ENCODE measurements at regions not wholly inside any gene's neighbourhood (a gene's known extent, or its start where the extent isn't known, plus 50 kb on each side); places are given as distances from the start of the nearest gene placed in this dataset.

DNA sequence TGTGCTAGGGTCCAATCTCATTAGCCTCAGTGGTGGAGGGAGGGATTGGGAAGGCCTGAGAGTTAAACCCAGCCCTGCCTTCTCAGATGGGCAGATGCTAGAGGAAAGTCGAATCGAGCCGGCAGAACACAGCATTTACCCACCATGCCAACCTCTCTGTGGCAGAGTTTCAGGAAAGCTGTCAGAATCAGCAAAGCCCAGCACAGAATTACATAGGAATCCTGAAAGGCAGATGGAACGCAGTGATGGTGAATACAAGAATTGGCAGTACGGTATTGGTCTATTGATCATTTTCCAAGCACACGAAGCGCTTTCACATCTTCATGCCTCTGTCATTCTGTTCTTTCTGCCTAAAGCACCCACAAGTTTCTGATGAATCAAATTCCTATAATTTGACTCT, 417.7 kb upstream of the RBMS3 start:
- H3K4me3 ChIP-seq: no peak overlapping the region
- no peak overlapping the region for H3K9ac ChIP-seq
- peaks cover 15% of the 10 kb centered on the region for H3K4me1 ChIP-seq
- H3K79me2 ChIP-seq (ENCODE audit: low read depth): no peaks in the 10 kb centered on the region
- no peak overlapping the region for H3K4me2 ChIP-seq
- no peaks in the 10 kb centered on the region for H3K36me3 Mint-ChIP-seq
- no peaks in the 10 kb centered on the region for H3K27me3 ChIP-seq
- H2AFZ ChIP-seq (replicated peaks): no peak overlapping the region
- TF ChIP-seq, protein P1, sequence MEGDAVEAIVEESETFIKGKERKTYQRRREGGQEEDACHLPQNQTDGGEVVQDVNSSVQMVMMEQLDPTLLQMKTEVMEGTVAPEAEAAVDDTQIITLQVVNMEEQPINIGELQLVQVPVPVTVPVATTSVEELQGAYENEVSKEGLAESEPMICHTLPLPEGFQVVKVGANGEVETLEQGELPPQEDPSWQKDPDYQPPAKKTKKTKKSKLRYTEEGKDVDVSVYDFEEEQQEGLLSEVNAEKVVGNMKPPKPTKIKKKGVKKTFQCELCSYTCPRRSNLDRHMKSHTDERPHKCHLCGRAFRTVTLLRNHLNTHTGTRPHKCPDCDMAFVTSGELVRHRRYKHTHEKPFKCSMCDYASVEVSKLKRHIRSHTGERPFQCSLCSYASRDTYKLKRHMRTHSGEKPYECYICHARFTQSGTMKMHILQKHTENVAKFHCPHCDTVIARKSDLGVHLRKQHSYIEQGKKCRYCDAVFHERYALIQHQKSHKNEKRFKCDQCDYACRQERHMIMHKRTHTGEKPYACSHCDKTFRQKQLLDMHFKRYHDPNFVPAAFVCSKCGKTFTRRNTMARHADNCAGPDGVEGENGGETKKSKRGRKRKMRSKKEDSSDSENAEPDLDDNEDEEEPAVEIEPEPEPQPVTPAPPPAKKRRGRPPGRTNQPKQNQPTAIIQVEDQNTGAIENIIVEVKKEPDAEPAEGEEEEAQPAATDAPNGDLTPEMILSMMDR (IDR thresholded peaks at IDR 0.05): no peak
- TF ChIP-seq EZH2phosphoT487 (IDR thresholded peaks at IDR 0.05): no peak
- TF ChIP-seq EZH2 (IDR thresholded peaks at IDR 0.05): no peak
- no peak overlapping the region for H3K27ac Mint-ChIP-seq
- DNase-seq (ENCODE audit: low spot score): no peak
- H3K36me3 ChIP-seq: no peaks in the 10 kb centered on the region
- H3K4me3 Mint-ChIP-seq: no peak overlapping the region
- H3K27me3 Mint-ChIP-seq (ENCODE audit: insufficient read depth, low read depth): peaks cover 4% of the 10 kb centered on the region
- peaks cover 8% of the 10 kb centered on the region for H3K4me1 Mint-ChIP-seq
- H4K20me1 ChIP-seq (ENCODE audit: low read depth): no peaks in the 10 kb centered on the region
- no peak overlapping the region for H3K27ac ChIP-seq
- H3F3A ChIP-seq (ENCODE audit: low read depth): peaks cover 12% of the 10 kb centered on the region
- H3K9me3 ChIP-seq (ENCODE audit: low read depth): no peaks in the 10 kb centered on the region
- H3K9me3 Mint-ChIP-seq: no peaks in the 10 kb centered on the region

GRCh38 chr3:28867836-28868235, 413.0 kb upstream of the RBMS3 start:
- H3K27me3 Mint-ChIP-seq (ENCODE audit: insufficient read depth, low read depth): peaks cover 4% of the 10 kb centered on the region
- H3K4me3 Mint-ChIP-seq: no peak overlapping the region
- no peaks in the 10 kb centered on the region for H3K36me3 ChIP-seq
- H3K9me3 Mint-ChIP-seq: no peaks in the 10 kb centered on the region
- H3K4me1 Mint-ChIP-seq: peaks cover 8% of the 10 kb centered on the region
- no peaks in the 10 kb centered on the region for H3K27me3 ChIP-seq
- no peaks in the 10 kb centered on the region for H4K20me1 ChIP-seq (ENCODE audit: low read depth)
- peak overlapping the region; percentile 15 for H3K27ac Mint-ChIP-seq
- H3K9ac ChIP-seq: no peak overlapping the region
- H3K36me3 Mint-ChIP-seq: no peaks in the 10 kb centered on the region
- H3K79me2 ChIP-seq (ENCODE audit: low read depth): no peaks in the 10 kb centered on the region
- peaks cover 15% of the 10 kb centered on the region for H3F3A ChIP-seq (ENCODE audit: low read depth)
- no peak overlapping the region for H2AFZ ChIP-seq (replicated peaks)
- no peaks in the 10 kb centered on the region for H3K9me3 ChIP-seq (ENCODE audit: low read depth)
- H3K4me3 ChIP-seq: no peak overlapping the region
- peak; percentile 29 for DNase-seq (ENCODE audit: low spot score)
- no peak for TF ChIP-seq EZH2 (IDR thresholded peaks at IDR 0.05)
- TF ChIP-seq, protein P1 (IDR thresholded peaks at IDR 0.05): no peak
- no peak for TF ChIP-seq EZH2phosphoT487 (IDR thresholded peaks at IDR 0.05)
- H3K4me2 ChIP-seq: peak overlapping the region; percentile 24
- H3K27ac ChIP-seq: peak overlapping the region; percentile 49
- peaks cover 16% of the 10 kb centered on the region for H3K4me1 ChIP-seq

- no peak overlapping the region for H3K4me3 Mint-ChIP-seq
- no peak overlapping the region for H3K27ac Mint-ChIP-seq
- no peaks in the 10 kb centered on the region for H3K36me3 Mint-ChIP-seq
These were observed 412.0 kb upstream of the RBMS3 start for GRCh38 chr3:28868897-28869296.

More at GRCh38 chr3:28868897-28869296, 412.0 kb upstream of the RBMS3 start:
- no peak overlapping the region for H3K4me2 ChIP-seq
- H3K4me1 Mint-ChIP-seq: peaks cover 8% of the 10 kb centered on the region
- no peaks in the 10 kb centered on the region for H3K27me3 ChIP-seq
- no peaks in the 10 kb centered on the region for H3K79me2 ChIP-seq (ENCODE audit: low read depth)
- no peak overlapping the region for H3K27ac ChIP-seq
- H3K9me3 ChIP-seq (ENCODE audit: low read depth): no peaks in the 10 kb centered on the region
- H2AFZ ChIP-seq (replicated peaks): no peak overlapping the region
- no peaks in the 10 kb centered on the region for H3K9me3 Mint-ChIP-seq
- no peak for DNase-seq (ENCODE audit: low spot score)
- H3F3A ChIP-seq (ENCODE audit: low read depth): peaks cover 15% of the 10 kb centered on the region
- no peak overlapping the region for H3K9ac ChIP-seq
- TF ChIP-seq EZH2phosphoT487 (IDR thresholded peaks at IDR 0.05) (no peak), EZH2 (IDR thresholded peaks at IDR 0.05) (no peak)
- TF ChIP-seq, protein P1 (IDR thresholded peaks at IDR 0.05): no peak
- no peak overlapping the region for H3K4me3 ChIP-seq
- H4K20me1 ChIP-seq (ENCODE audit: low read depth): no peaks in the 10 kb centered on the region
- H3K36me3 ChIP-seq: no peaks in the 10 kb centered on the region
- peaks cover 4% of the 10 kb centered on the region for H3K27me3 Mint-ChIP-seq (ENCODE audit: insufficient read depth, low read depth)
- H3K4me1 ChIP-seq: peaks cover 13% of the 10 kb centered on the region
